ENCODE measurements at regions not wholly inside any gene's neighbourhood (a gene's known extent, or its start where the extent isn't known, plus 50 kb on each side); places are given as distances from the start of the nearest gene placed in this dataset.

DNA sequence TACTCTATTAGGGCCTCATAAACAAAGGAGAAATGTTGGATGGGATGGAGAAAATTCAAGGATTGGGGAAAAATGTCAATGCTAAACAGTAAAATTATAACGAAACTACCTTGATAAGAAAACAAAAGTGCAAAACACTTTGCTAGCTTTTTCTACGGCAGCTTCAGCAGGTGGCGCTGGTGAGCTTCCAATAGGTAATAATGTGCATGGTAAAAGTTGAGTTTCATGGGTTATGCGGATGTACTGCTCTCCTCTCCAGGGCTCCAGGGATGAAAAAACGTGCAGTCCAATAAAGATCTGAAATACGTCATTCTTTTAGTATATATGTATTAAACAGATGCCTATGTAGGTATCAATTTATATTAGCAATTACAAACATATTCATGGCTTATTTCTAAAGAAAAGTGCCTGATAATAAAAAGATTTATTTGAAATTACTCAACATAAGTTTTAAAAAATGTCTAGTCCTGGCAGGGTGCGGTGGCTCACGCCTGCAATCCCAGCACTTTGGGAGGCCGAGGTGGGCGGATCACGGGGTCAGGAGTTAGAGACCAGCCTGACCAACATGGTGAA, 239.6 kb downstream of the GRXCR1 start:
- Histone ChIP-seq H3K9ac (ENCODE audit: low read length) (no peak overlapping the region), H3K36me3 (replicated peaks; ENCODE audit: insufficient read depth, low read length) (no peaks in the 10 kb centered on the region), H3K4me2 (ENCODE audit: low read depth, low read length) (peak overlapping the region; percentile 29; the same call in 1 of the 2 replicates), H3K9me2 (replicated peaks; ENCODE audit: insufficient read depth, low read length) (no peaks in the 10 kb centered on the region), H2AFZ (ENCODE audit: low read length) (peak overlapping the region; percentile 60; the same call in 1 of the 2 replicates), H3K27me3 (replicated peaks; ENCODE audit: insufficient read depth, low read length) (no peaks in the 10 kb centered on the region), H3F3A (ENCODE audit: insufficient read depth, low read length) (no peaks in the 10 kb centered on the region), H4K20me1 (ENCODE audit: insufficient read depth, low read length) (no peaks in the 10 kb centered on the region), H3K4me1 (ENCODE audit: low read length) (no peaks in the 10 kb centered on the region), H3K79me2 (ENCODE audit: low read length) (no peaks in the 10 kb centered on the region), H3K27ac (ENCODE audit: low read length) (no peak overlapping the region), H3K9me3 (replicated peaks; ENCODE audit: insufficient read depth, low read length) (no peaks in the 10 kb centered on the region), H3K4me3 (ENCODE audit: low read length) (no peak overlapping the region)
- DNase-seq = peak; percentile 80
- no peak for TF ChIP-seq EZH2phosphoT487 (IDR thresholded peaks at IDR 0.05; ENCODE audit: low read length)
- peak; percentile 87 for TF ChIP-seq CTCF (IDR thresholded peaks at IDR 0.05; ENCODE audit: low read length)
- no peak for TF ChIP-seq EZH2 (optimal IDR thresholded peaks at IDR 0.05; ENCODE audit: low read depth, low read length)

DNA sequence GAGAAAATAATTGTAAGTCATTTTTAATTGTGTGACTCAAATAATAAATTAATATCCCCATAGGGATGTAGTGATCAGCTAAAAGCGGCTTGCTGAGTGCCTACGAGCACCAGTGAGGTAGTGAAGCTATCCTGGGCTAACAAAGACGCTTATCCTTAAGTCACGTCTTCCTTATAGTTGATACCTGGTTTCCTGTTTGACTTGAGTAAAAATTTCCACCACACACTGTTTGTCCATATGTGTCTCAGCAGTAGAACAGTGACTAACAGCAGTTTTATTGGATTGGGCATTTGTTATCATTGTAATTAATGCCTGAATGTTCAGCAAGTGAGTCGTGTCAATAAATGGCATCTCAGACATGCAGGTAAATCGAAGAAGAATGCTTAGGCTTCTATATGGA, 241.1 kb downstream of the GRXCR1 start:
- Histone ChIP-seq H3K27ac (ENCODE audit: low read length) (no peak overlapping the region), H2AFZ (ENCODE audit: low read length) (no peak overlapping the region)

GRCh38 chr4:43136752-43137151, 244.2 kb downstream of the GRXCR1 start:
- H3K9me2 ChIP-seq (replicated peaks; ENCODE audit: insufficient read depth, low read length) = no peaks in the 10 kb centered on the region
- no peak overlapping the region for H3K27ac ChIP-seq (ENCODE audit: low read length)
- no peaks in the 10 kb centered on the region for H3K9me3 ChIP-seq (replicated peaks; ENCODE audit: insufficient read depth, low read length)
- DNase-seq = no peak
- H3K36me3 ChIP-seq (replicated peaks; ENCODE audit: insufficient read depth, low read length) = no peaks in the 10 kb centered on the region
- H4K20me1 ChIP-seq (ENCODE audit: insufficient read depth, low read length) = no peaks in the 10 kb centered on the region
- no peaks in the 10 kb centered on the region for H3F3A ChIP-seq (ENCODE audit: insufficient read depth, low read length)
- H3K4me3 ChIP-seq (ENCODE audit: low read length) = no peak overlapping the region
- H3K27me3 ChIP-seq (replicated peaks; ENCODE audit: insufficient read depth, low read length) = no peaks in the 10 kb centered on the region
- H3K79me2 ChIP-seq (ENCODE audit: low read length) = no peaks in the 10 kb centered on the region
- H3K9ac ChIP-seq (ENCODE audit: low read length) = no peak overlapping the region
- H3K4me2 ChIP-seq (ENCODE audit: low read depth, low read length) = no peak overlapping the region
- H3K4me1 ChIP-seq (ENCODE audit: low read length) = no peaks in the 10 kb centered on the region
- H2AFZ ChIP-seq (ENCODE audit: low read length) = no peak overlapping the region
- no peak for TF ChIP-seq CTCF (IDR thresholded peaks at IDR 0.05; ENCODE audit: low read length)
- TF ChIP-seq EZH2phosphoT487 (IDR thresholded peaks at IDR 0.05; ENCODE audit: low read length) = no peak
- TF ChIP-seq EZH2 (optimal IDR thresholded peaks at IDR 0.05; ENCODE audit: low read depth, low read length) = no peak

More for the DNA sequence above, 241.1 kb downstream of the GRXCR1 start:
- TF ChIP-seq EZH2phosphoT487 (IDR thresholded peaks at IDR 0.05; ENCODE audit: low read length) = no peak
- no peak for TF ChIP-seq EZH2 (optimal IDR thresholded peaks at IDR 0.05; ENCODE audit: low read depth, low read length)
- TF ChIP-seq CTCF (IDR thresholded peaks at IDR 0.05; ENCODE audit: low read length) = no peak
- DNase-seq = no peak
- Histone ChIP-seq H3F3A (ENCODE audit: insufficient read depth, low read length) (no peaks in the 10 kb centered on the region), H4K20me1 (ENCODE audit: insufficient read depth, low read length) (no peaks in the 10 kb centered on the region), H3K9me2 (replicated peaks; ENCODE audit: insufficient read depth, low read length) (no peaks in the 10 kb centered on the region), H3K9me3 (replicated peaks; ENCODE audit: insufficient read depth, low read length) (no peaks in the 10 kb centered on the region), H3K79me2 (ENCODE audit: low read length) (no peaks in the 10 kb centered on the region), H3K27me3 (replicated peaks; ENCODE audit: insufficient read depth, low read length) (no peaks in the 10 kb centered on the region), H3K9ac (ENCODE audit: low read length) (no peak overlapping the region), H3K4me1 (ENCODE audit: low read length) (no peaks in the 10 kb centered on the region), H3K4me3 (ENCODE audit: low read length) (no peak overlapping the region), H3K36me3 (replicated peaks; ENCODE audit: insufficient read depth, low read length) (no peaks in the 10 kb centered on the region), H3K4me2 (ENCODE audit: low read depth, low read length) (no peak overlapping the region)

All from MM.1S (cell line).